ENCODE measurements at regions not wholly inside any gene's neighbourhood (a gene's known extent, or its start where the extent isn't known, plus 50 kb on each side); places are given as distances from the start of the nearest gene placed in this dataset.

- no peak for DNase-seq (ENCODE audit: low read depth)
Observed at GRCh38 chr7:81606078-81606863, 163.6 kb downstream of the HGF start.

GRCh38 chr7:81605493-81605892, 164.4 kb downstream of the HGF start:
- no peak for DNase-seq (ENCODE audit: low read depth)

DNA sequence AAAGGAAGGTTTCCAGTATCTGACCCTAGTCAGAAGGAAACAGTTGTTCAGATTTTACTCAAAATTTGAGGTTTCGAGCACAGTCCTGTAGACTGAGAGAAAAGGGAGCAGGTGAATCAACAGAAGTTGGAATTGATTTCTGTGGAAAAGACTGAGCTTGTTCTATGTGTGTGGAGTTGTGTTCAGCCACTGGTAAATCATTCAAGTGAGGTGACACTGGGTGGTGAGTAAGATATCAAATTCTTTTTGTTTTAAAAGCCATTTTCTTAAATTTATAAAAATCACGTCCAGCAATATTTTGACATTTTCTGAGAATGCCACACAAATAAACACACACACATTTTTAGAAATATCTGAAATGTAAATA, 165.1 kb downstream of the HGF start:
- no peak for DNase-seq (ENCODE audit: low read depth)

DNA sequence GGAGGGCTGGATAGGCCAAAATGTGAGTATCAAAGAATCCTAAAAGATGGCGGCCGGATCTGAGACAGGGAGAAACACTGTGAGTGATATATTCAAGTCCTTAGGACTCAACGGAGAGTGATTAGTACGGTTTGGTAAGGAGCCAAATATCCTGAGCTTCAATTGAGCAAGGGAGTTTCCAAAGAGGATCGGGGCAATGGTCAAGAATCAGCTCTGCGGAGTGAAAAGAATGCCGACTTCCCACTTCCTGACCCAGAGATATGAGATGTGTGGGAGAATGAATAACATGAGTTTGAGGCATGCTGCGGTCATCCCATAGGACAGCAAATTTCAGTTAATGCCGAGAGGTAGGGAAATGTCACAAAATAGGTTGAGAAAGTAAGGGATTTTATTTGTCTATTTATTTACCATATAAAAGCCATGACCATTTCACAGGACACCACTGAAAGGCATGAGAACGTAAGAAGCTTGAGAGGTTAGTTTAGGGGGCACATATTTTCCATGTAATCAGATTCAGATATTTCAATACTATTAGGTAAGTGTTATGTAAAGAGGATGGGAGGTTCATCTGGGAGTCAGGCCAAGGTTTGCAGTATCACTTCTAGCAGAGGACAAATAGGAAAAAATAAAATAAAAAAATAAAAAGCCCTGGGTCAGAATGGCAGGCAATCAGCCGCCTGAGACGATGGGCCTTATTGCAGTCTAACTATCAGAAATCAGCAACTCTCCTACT, 165.6 kb downstream of the HGF start:
- DNase-seq (ENCODE audit: low read depth), result peak; percentile 42

GRCh38 chr7:81600608-81601007, 169.2 kb downstream of the HGF start:
- DNase-seq (ENCODE audit: low read depth), result peak; percentile 64

DNA sequence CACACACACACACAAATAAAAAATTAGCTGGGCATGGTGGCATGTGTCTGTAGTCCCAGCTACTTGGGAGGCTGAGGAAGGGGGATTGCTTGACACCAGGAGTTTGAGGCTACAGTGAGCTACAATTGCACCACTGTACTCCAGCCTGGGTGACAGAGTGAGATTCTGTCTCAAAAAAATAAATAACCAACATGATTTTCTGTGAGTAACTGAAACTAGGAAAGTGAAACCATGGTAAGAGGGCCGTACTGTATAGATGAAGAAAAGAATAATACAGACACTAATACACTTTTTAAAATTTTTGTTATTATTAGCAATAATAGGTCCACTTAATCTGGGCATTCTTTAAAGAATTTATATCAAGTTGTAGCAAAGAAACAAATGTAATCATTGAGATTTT, 170.9 kb downstream of the HGF start:
- DNase-seq (ENCODE audit: low read depth), result no peak

GRCh38 chr7:81594767-81595166, 175.1 kb downstream of the HGF start:
- peak; percentile 26 for DNase-seq (ENCODE audit: low read depth)

- DNase-seq (ENCODE audit: low read depth), result peak; percentile 44
Observed at GRCh38 chr7:81590131-81590530, 179.7 kb downstream of the HGF start.

GRCh38 chr7:81584667-81585066, 185.2 kb downstream of the HGF start:
- no peak for DNase-seq (ENCODE audit: low read depth)

- DNase-seq (ENCODE audit: low read depth), result peak; percentile 64
Observed at GRCh38 chr7:81583882-81584533, 185.8 kb downstream of the HGF start.

DNA sequence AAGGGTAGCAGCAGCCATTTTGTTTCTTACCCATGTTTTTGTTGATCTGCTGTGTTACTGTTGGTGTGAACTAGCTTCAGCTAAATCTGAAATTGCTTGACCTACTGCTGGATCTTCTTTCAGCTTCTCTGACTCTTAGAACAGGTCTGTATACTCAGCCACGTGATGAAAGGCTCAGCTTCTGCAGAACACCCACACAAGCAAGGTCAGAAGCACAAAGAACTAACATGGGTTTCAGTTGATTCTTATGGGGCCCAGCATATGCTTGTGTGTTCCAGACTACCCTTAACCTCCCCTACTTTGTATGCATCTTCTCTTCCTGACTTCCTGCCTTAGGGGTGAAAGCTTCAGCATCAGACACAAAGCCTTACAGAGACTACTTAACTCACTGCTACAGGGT, 186.8 kb downstream of the HGF start:
- DNase-seq (ENCODE audit: low read depth), result no peak

DNA sequence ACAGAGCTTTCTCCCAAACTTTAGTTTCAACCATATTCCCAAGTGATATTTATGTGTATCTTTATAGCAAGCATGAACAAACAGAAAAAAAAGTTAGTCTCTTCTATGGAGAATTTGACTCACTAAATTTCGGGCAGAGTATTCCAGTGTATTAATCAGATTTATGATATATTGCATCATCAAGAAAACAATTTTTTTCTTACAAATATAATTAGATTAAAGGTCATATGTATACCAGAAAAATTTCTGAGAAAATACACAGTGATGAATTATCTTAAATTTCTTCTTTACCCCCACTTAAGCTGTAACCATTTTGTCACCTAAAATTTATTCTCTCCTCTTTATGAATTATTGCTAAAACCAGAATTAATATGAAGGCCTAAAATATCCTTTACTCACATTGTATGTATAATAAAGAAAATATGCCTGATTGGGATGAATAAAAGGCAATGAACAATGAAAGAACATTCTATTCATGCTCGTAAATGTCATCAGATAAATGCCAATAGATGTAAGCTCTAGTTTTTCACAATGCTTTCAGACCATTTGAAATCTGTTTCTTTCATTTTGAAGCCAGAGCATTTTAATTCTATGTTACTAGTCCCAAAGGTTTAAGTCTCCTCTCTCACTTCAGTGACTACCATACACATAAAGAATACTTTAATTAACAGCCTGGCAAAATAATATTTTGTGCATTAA, 192.1 kb downstream of the HGF start:
- DNase-seq (ENCODE audit: low read depth), result no peak

GRCh38 chr7:81574723-81575326, 195.0 kb downstream of the HGF start:
- DNase-seq (ENCODE audit: low read depth), result no peak

GRCh38 chr7:81573932-81574331, 195.9 kb downstream of the HGF start:
- no peak for DNase-seq (ENCODE audit: low read depth)

DNA sequence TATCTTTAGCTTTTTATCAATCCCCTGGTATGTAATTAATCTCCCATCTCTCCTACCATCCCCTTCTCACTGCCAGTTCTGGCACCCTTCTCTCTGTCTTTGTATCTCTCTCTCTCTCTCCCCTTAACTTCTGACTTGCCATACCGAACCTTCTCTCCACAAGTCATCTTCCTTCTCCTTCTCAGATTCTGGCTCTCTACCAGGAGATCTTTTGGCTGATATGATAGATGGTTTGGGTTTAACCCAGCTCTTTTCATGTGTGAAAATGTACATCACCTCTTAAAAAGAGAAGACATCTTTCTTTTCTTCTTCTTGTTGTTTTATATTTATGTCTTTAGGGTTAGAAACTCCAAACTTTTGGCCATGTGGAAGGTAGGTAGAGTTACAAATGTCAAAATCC, 196.7 kb downstream of the HGF start:
- no peak for DNase-seq (ENCODE audit: low read depth)

GRCh38 chr7:81562581-81562980, 207.3 kb downstream of the HGF start:
- no peak for DNase-seq (ENCODE audit: low read depth)

GRCh38 chr7:81560708-81561107, 209.1 kb downstream of the HGF start:
- no peak for DNase-seq (ENCODE audit: low read depth)

- no peak for DNase-seq (ENCODE audit: low read depth)
Observed at GRCh38 chr7:81549484-81550016, 220.3 kb downstream of the HGF start.

GRCh38 chr7:81534996-81535395, 234.9 kb downstream of the HGF start:
- DNase-seq (ENCODE audit: low read depth), result no peak

DNA sequence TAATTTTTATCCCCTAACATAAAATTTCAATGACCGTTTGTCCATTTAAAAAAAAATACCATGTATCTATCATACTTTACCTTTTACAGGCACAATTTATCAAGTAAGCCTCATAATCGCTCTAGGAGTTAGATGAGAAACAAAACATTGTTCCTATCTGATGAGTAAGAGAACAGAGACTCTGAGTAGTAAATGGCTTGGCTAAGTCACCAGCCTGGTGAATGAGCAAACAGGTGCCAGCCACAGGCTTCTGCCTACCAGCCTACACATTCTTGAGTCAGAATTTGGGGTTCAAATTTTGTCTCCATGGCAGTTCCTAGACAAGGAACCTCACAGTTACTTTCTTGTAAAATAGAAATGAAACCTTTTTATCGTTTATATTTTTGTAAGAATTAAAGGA, 235.4 kb downstream of the HGF start:
- peak; percentile 21 for DNase-seq (ENCODE audit: low read depth)

GRCh38 chr7:81533931-81534330, 235.9 kb downstream of the HGF start:
- no peak for DNase-seq (ENCODE audit: low read depth)

All from myocyte (in vitro differentiated cells).